Heart right ventricle (tissue), 16 donors: ENCODE measurements at regions not wholly inside any gene's neighbourhood (a gene's known extent, or its start where the extent isn't known, plus 50 kb on each side); places are given as distances from the start of the nearest gene placed in this dataset.

ENCODE experiments used
- ATAC-seq, 8 donors: fragments of 200-7000 bp; cut with Tn5 transposase; one replicate each; pipeline ENCODE4 v1.9.1; 2020; ENCODE audit warnings: mild to moderate bottlenecking in 8 of 8, moderate library complexity in 8 of 8, moderate number of reproducible peaks in 1 of 8
- DNase-seq, 2 donors: peaks; one replicate each; pipeline ENCODE4 v3.0.0-alpha.2; 2020
- H3K27ac ChIP-seq, 10 donors: fragments of 200-600 bp; sonication (generic) in 2 of 10; one replicate each; pipeline versions ENCODE4 v1.5.0 to v1.8.0; 2020 to 2022; ENCODE audit warnings: mild to moderate bottlenecking in 3 of 10
- H3K27me3 ChIP-seq, 7 donors: fragments of 200-600 bp; one replicate each; pipeline ENCODE4 v1.8.0; 2021 to 2022; ENCODE audit warnings: mild to moderate bottlenecking in 2 of 7
- H3K36me3 ChIP-seq, 9 donors: fragments of 200-600 bp; sonication (generic) in 1 of 9; one replicate each; pipeline versions ENCODE4 v1.5.0 to v1.8.0; 2020 to 2022; ENCODE audit warnings: mild to moderate bottlenecking in 2 of 9
- H3K4me1 ChIP-seq, 9 donors: fragments of 200-600 bp; sonication (generic) in 1 of 9; one replicate each; pipeline versions ENCODE4 v1.5.0 to v1.8.0; 2020 to 2022; ENCODE audit warnings: mild to moderate bottlenecking in 4 of 9
- H3K4me3 ChIP-seq, 10 donors: fragments of 200-600 bp; sonication (generic) in 2 of 10; one replicate each; pipeline versions ENCODE4 v1.5.0 to v1.8.0; 2020 to 2022; ENCODE audit warnings: mild to moderate bottlenecking in 7 of 10, moderate library complexity in 2 of 10
- H3K9me3 ChIP-seq, 11 donors: fragments of 200-600 bp in 10 of 11; sonication (generic) in 2 of 11; one replicate each; pipeline versions ENCODE4 v1.5.0 to v1.8.0; 2013 to 2022; ENCODE audit warnings: mild to moderate bottlenecking in 2 of 11, control low read depth in 1 of 11, moderate library complexity in 1 of 11
- WGBS, 2 donors: extraction: QIAGEN DNeasy Blood & Tissue Kit; methylation state at CpG; one replicate each; pipeline ENCODE4 v1.1.7; 2013; ENCODE audit warnings: inconsistent platforms in 1 of 2; 5-methylcytosine and 5-hydroxymethylcytosine counted together
- intact Hi-C, 10 donors: fragments of 100-400 bp; cut with DNase I; formaldehyde crosslinking; loops; one replicate each; pipeline versions ENCODE4 v1.11.1 to v1.14.2; 2022
- TF ChIP-seq, protein P1 (sequence below), 9 donors: fragments of 200-600 bp; sonication (generic) in 2 of 9; IDR thresholded peaks; one replicate each; pipeline versions ENCODE4 v1.5.0 to v1.8.0; 2021 to 2022; ENCODE audit warnings: antibody characterized with exemption in 9 of 9, mild to moderate bottlenecking in 5 of 9, moderate library complexity in 1 of 9
- donor health status: Arrhythmogenic right ventricular cardiomyopathy.
- donor health status: ischemic (EF 13 %, LVEDD 7.1; RV severe dilation, severe dysfunction).
- donor health status: healthy with polysubstance abuse.
- donor health status: DM: no; HTN: yes; CAD: no.
- donor health status: DM: no; HTN: no; CAD: no.
- donor health status: ischemic (EF 25% LVEDD 6.9; RV normal size, moderate dysfunction).
- donor health status: ischemic (EF 25% LVEDD 5.7; RV mildly dilated, moderate dysfunction).
- donor health status: healthy.
- donor health status: DM: yes; HTN: yes; CAD: no.
- donor health status: Ischemic cardiomyopathy.
- donor health status: ischemic (EF 35%, LVEDD 5.7; RV mildly dilated, moderate dysfunction).
- donor health status: nonischemic (EF 11% LVEDD 7.7; RV severe dilation, severe dysfunction).
- donor health status: DM: yes; HTN: yes; CAD: no.
- donor health status: PGD.
- donor health status: ischemic (EF 29% LVEDD 5.4; RV normal size, mild dysfunction).
- donor health status: nonischemic (EF 23%, LVEDD 6.1; RV moderate dilation, normal function).

DNA sequence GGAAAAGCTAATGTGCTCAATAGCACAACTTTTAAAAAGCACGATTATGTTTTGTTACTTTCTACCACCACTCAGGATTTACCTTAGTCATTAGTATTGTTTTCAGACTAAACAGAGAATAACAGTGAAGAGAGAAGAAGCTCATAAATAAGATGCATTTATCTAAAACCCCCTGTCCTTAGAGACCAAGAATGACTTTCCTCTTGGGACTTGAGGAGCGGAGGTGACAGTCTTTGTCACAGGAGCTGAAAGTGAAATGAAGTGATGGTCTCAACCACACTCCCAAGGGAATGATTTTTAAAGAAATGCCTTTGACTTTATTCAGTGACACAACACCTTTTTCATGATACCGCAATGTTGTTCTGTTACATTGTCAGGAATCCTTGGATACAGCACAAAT is 190.6 kb upstream of the NBEA start:
- H3K4me3 ChIP-seq, result no peak overlapping the region
- WGBS, 2 donors, result 95% methylated on average over 3 of the region's 3 CpGs
- H3K27ac ChIP-seq, result no peak overlapping the region
- peaks cover 0 to 7% (median 0%) of the 10 kb centered on the region in 11 donors for H3K9me3 ChIP-seq
- intact Hi-C loops, result loop anchor here in 1 of 10 donors (10.0 kb wide), 1 partner anchor 403 kb away; no protein-coding TSS in a partner anchor
- TF ChIP-seq, protein P1, sequence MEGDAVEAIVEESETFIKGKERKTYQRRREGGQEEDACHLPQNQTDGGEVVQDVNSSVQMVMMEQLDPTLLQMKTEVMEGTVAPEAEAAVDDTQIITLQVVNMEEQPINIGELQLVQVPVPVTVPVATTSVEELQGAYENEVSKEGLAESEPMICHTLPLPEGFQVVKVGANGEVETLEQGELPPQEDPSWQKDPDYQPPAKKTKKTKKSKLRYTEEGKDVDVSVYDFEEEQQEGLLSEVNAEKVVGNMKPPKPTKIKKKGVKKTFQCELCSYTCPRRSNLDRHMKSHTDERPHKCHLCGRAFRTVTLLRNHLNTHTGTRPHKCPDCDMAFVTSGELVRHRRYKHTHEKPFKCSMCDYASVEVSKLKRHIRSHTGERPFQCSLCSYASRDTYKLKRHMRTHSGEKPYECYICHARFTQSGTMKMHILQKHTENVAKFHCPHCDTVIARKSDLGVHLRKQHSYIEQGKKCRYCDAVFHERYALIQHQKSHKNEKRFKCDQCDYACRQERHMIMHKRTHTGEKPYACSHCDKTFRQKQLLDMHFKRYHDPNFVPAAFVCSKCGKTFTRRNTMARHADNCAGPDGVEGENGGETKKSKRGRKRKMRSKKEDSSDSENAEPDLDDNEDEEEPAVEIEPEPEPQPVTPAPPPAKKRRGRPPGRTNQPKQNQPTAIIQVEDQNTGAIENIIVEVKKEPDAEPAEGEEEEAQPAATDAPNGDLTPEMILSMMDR (IDR thresholded peaks at IDR 0.05), result no peak
- no peaks in the 10 kb centered on the region for H3K36me3 ChIP-seq
- DNase-seq (no peak), ATAC-seq (no peak)
- H3K27me3 ChIP-seq, result no peaks in the 10 kb centered on the region
- peaks cover 11 to 42% (median 28%) of the 10 kb centered on the region in 9 donors for H3K4me1 ChIP-seq

DNA sequence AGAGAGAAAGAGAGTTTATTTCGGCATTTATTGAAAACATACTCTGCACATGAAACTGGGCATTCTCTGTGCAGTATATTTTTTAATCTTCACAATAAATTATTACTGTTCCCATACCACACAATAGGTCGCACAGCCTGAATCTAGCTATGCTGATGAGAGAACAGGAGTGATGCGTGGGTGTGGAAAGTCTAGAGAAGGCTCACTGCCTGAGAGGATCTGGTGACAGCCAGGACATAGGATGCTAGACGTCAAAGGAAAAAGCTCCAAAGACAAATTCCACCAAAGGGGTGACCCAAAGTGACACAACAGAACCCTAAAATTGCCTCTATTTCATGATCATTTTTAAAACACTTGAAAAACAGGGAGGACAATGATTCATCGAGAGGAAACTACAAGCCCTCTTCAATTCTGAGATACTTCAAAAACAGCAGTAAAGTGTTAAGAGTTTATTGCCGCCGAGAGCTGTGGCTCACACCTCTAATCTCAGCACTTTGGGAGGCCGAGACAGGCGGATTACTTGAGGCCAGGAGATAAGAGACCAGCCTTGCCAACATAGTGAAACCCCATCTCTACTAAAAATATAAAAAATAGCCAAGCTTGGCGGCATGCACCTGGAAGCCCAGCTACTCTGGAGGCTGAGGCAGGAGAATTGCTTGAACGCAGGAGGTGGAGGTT is 189.6 kb upstream of the NBEA start:
- intact Hi-C loops, result loop anchor here in 1 of 10 donors (10.0 kb wide), 1 partner anchor 402 kb away; no protein-coding TSS in a partner anchor

DNA sequence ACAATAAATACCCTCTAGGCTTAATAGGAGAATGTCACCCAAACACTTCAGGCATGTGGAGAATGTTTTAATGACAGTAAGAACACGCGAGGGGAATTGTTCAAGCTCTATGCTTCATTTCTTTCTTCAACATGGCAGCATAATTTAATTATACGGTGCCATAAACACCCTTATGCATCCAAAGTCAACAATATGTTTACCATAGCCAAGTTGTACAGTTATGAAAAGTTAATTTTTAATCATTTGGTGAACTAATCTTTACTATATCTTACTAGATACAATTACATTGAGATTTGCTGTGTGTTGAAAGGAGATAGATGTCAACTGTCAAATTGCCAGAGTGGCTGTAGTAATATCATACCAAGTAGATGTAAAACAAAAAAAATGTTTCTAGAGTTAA is 185.9 kb upstream of the NBEA start:
- intact Hi-C loops, result loop anchor here in 2 of 10 donors (1.0 to 10.0 kb wide), 2 partner anchors 19 to 399 kb away; no protein-coding TSS in a partner anchor
- TF ChIP-seq, protein P1 (IDR thresholded peaks at IDR 0.05), result no peak
- 87 to 89% methylated on average over 3 of the region's 3 CpGs for WGBS, 2 donors

More for the DNA sequence above, 189.6 kb upstream of the NBEA start:
- TF ChIP-seq, protein P1 (IDR thresholded peaks at IDR 0.05), result no peak
- Histone ChIP-seq H3K4me1 (peaks cover 11 to 35% (median 27%) of the 10 kb centered on the region in 9 donors), H3K9me3 (peaks cover 0 to 11% (median 0%) of the 10 kb centered on the region in 11 donors), H3K27me3 (no peaks in the 10 kb centered on the region), H3K4me3 (no peak overlapping the region), H3K27ac (no peak overlapping the region), H3K36me3 (no peaks in the 10 kb centered on the region)
- WGBS, 2 donors, result 59 to 67% methylated on average over 11 of the region's 11 CpGs
- no peak for DNase-seq
- ATAC-seq, result no peak

DNA sequence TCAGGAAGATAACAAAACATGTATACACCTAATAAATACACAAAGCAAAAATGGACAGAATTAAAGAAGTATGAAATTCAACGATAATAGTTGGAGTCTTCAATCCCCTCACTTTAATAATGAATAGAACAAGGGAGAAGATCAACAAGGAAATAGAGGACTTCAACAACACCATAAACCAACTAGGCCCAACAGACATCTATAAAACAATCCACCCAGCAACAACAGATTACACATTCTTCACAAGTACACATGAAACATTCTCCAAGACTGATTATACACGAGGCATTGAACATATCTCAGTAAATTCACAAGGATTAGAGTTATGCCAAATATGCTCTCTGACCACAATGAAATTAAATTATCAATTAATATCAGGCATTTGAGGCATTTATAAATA is 185.5 kb upstream of the NBEA start:
- no peaks in the 10 kb centered on the region for H3K4me1 ChIP-seq
- no peaks in the 10 kb centered on the region for H3K36me3 ChIP-seq
- no peak overlapping the region for H3K4me3 ChIP-seq
- WGBS, 2 donors, result 82 to 85% methylated on average over 2 of the region's 2 CpGs
- H3K27ac ChIP-seq, result no peak overlapping the region
- intact Hi-C loops, result loop anchor here in 2 of 10 donors (1.0 to 10.0 kb wide), 2 partner anchors 19 to 398 kb away; no protein-coding TSS in a partner anchor
- ATAC-seq (no peak), DNase-seq (no peak)
- H3K9me3 ChIP-seq, result peaks cover 0 to 18% (median 0%) of the 10 kb centered on the region in 11 donors
- no peaks in the 10 kb centered on the region for H3K27me3 ChIP-seq
- TF ChIP-seq, protein P1 (IDR thresholded peaks at IDR 0.05), result no peak

More for the DNA sequence above, 185.9 kb upstream of the NBEA start:
- Histone ChIP-seq H3K27me3 (no peaks in the 10 kb centered on the region), H3K9me3 (peaks cover 0 to 18% (median 0%) of the 10 kb centered on the region in 11 donors), H3K4me3 (no peak overlapping the region), H3K36me3 (no peaks in the 10 kb centered on the region), H3K27ac (no peak overlapping the region), H3K4me1 (no peaks in the 10 kb centered on the region)
- no peak for ATAC-seq
- DNase-seq, result no peak
